BE2C (cell line): ENCODE measurements at regions not wholly inside any gene's neighbourhood (a gene's known extent, or its start where the extent isn't known, plus 50 kb on each side); places are given as distances from the start of the nearest gene placed in this dataset.

Experiments used
- DNase-seq: peaks from one replicate; pipeline ENCODE4 v3.0.0-alpha.2; 2020
- H3K27me3 ChIP-seq: fragments of 250-450 bp; sonication (Bioruptor Pico); 2 replicates; pipeline ENCODE4 v1.5.1; 2020; ENCODE audit warnings: mild to moderate bottlenecking
- H3K36me3 ChIP-seq: fragments of 250-450 bp; sonication (Bioruptor Pico); 2 replicates; pipeline ENCODE4 v1.5.1; 2020; ENCODE audit warnings: mild to moderate bottlenecking
- H3K4me1 ChIP-seq: fragments of 250-450 bp; sonication (Bioruptor Pico); 2 replicates; pipeline ENCODE4 v1.5.1; 2020
- H3K4me3 ChIP-seq: 2 replicates; pipeline ENCODE4 v1.5.1; 2011; ENCODE audit warnings: low read depth, low read length
- H3K9me3 ChIP-seq: fragments of 250-450 bp; sonication (Bioruptor Pico); 2 replicates; pipeline ENCODE4 v1.5.1; 2020
- TF ChIP-seq, protein P1 (sequence below): IDR thresholded peaks from 2 replicates; pipeline ENCODE4 v1.5.1; 2012; ENCODE audit warnings: mild to moderate bottlenecking, low read depth, low read length

DNA sequence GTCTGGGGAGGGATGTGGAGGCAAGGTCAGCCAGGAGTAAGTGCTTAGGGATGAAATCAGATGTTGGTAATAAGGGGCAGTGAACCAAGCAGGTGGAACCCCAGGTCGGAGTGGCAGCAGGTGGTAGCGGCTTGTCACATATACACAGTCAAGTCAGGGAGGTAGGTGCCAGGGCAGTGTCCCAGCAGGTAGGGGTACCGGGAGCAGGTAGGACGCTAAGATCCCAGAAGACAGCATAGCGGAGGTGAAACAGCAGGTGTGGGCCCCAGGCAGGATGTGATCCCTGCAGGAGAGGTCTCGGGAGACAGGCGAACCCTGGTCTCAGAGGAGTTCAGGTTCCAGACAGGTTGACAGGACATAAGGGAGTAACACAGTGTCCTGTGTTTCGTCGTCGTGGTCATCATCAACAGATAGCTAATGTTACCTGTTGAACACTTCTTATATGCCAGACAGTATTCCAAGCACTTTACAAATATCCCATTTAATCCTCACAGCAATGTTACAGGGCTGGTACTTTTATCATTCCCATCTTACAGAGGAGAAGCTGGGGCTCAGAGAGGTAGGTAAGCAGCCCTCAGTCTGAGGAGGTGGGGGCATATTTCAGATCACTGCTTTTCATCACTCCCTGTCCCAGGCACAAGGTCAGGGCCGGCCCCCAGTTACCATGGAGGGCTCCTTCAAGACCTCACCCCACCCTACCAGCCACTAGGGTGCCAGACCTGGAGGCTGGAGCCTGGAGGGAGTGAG, 241.6 kb downstream of the UACA start:
- Histone ChIP-seq H3K4me3 (no peak overlapping the region), H3K36me3 (no peaks in the 10 kb centered on the region), H3K27me3 (no peaks in the 10 kb centered on the region), H3K9me3 (no peaks in the 10 kb centered on the region), H3K4me1 (peaks cover 12% of the 10 kb centered on the region)
- no peak for DNase-seq
- TF ChIP-seq, protein P1, sequence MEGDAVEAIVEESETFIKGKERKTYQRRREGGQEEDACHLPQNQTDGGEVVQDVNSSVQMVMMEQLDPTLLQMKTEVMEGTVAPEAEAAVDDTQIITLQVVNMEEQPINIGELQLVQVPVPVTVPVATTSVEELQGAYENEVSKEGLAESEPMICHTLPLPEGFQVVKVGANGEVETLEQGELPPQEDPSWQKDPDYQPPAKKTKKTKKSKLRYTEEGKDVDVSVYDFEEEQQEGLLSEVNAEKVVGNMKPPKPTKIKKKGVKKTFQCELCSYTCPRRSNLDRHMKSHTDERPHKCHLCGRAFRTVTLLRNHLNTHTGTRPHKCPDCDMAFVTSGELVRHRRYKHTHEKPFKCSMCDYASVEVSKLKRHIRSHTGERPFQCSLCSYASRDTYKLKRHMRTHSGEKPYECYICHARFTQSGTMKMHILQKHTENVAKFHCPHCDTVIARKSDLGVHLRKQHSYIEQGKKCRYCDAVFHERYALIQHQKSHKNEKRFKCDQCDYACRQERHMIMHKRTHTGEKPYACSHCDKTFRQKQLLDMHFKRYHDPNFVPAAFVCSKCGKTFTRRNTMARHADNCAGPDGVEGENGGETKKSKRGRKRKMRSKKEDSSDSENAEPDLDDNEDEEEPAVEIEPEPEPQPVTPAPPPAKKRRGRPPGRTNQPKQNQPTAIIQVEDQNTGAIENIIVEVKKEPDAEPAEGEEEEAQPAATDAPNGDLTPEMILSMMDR = no peak

DNA sequence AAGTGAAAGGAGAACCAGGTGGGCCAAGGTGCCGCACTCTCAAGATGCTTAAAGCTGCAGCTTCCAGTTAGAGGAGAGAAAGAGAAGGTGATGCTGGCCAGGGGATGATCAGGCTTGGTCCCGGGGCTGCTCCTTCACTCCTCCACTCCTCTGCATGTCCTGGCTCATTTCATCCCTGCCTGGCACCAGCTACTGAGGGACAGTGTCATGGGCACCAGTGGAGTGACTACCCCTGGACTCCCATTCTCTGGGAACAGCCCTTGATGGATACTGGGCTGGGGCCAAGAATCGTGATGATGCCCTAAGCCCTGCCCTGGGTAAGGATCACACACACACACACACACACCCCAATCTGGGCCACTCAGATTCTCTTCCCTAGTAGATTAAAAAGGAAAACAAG, 243.7 kb downstream of the UACA start:
- Histone ChIP-seq H3K36me3 (no peaks in the 10 kb centered on the region), H3K9me3 (no peaks in the 10 kb centered on the region), H3K4me3 (no peak overlapping the region), H3K4me1 (no peaks in the 10 kb centered on the region; the same call in 1 of the 2 replicates), H3K27me3 (no peaks in the 10 kb centered on the region)
- TF ChIP-seq, protein P1 = no peak
- no peak for DNase-seq

DNA sequence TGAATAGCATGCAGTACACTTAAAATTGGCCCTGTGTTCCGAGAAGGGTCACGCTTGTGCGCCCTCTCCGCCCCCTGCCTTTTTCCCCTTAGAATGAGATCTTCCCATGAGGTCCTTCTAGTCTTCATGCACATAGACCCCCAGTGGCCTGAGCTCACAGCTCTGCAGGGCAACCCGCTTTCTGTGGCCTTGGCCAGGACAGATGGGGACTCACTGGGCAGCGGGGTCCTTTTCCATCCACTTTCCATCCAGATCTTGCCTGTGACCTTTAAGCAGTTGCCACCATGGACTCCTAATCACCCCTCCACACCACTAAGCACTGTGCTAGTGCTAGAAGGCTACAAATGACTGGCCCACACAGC, 244.4 kb downstream of the UACA start:
- DNase-seq = no peak
- TF ChIP-seq, protein P1 = no peak
- H3K9me3 ChIP-seq = no peaks in the 10 kb centered on the region
- H3K4me1 ChIP-seq = 0 out of 2 replicates have a peak, but pooled peaks cover 4% of the 10 kb centered on the region
- H3K4me3 ChIP-seq = no peak overlapping the region
- H3K36me3 ChIP-seq = no peaks in the 10 kb centered on the region
- no peaks in the 10 kb centered on the region for H3K27me3 ChIP-seq

DNA sequence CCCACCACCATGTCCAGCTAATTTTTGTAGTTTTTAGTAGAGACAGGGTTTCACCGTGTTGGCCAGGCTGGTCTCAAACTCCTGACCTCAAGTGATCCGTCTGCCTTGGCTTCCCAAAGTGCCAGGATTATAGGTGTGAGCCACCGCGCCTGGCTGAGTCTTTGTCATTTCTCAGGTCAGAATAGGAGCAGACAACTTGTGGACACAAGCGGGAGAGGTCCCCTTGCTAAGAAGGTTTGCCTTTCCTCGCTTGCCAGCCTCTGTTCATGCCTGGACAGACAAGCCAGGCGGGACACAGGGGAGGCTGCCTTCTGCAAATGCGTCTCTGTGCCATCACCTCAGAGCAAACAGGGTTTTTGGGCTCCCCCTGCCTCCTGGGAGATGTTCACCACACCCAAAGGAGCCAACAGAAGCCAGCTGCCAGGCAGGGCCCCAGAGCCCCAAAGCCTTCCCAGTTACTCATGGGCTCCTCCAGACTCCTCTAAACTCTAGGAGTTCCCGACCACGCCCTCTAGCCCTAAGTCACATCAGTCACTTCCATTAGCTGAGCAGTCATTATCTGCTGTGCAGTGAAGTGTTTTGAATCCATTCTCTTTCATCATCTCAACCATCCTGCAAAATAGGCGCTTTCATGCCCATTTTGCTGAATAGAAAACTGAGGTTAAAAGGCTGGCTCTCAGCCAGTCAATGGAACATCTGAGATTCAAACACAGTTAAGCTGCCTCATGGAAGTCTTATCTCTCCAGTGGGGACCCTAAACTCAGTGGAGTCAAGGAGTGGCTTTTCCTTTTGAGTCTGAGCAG, 245.0 kb downstream of the UACA start:
- TF ChIP-seq, protein P1 = no peak
- H3K27me3 ChIP-seq = no peaks in the 10 kb centered on the region

DNA sequence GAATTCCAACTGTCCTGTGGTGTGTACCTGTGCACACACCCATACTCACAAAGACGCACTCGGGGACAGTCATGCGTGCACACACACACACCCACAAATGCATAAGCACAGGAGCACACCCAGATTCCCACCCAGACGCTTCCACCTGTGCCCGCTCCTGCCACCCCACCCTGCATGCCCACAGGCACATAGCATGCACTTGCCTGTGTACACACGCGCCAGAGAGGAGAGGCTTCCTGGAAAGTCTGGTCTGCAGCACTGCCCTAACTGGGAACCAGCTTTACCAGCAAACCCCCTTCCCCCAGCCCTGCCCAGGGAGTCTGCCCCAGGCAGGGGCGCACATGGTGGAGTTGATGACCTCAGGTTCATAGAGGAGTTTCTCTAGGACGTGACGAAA, 246.2 kb downstream of the UACA start:
- H3K9me3 ChIP-seq = no peaks in the 10 kb centered on the region
- H3K4me1 ChIP-seq = 0 out of 2 replicates have a peak, but pooled peaks cover 9% of the 10 kb centered on the region
- DNase-seq = no peak
- TF ChIP-seq, protein P1 = no peak
- H3K4me3 ChIP-seq = no peak overlapping the region
- H3K27me3 ChIP-seq = no peaks in the 10 kb centered on the region
- H3K36me3 ChIP-seq = no peaks in the 10 kb centered on the region

More for the DNA sequence above, 245.0 kb downstream of the UACA start:
- Histone ChIP-seq H3K9me3 (no peaks in the 10 kb centered on the region), H3K4me1 (0 out of 2 replicates have a peak, but pooled peaks cover 9% of the 10 kb centered on the region), H3K36me3 (no peaks in the 10 kb centered on the region), H3K4me3 (no peak overlapping the region)
- no peak for DNase-seq
